H1 (cell line): ENCODE measurements at regions not wholly inside any gene's neighbourhood (a gene's known extent, or its start where the extent isn't known, plus 50 kb on each side); places are given as distances from the start of the nearest gene placed in this dataset.

Experiments used
- ASH2L ChIP-seq: fragments of 200-600, 300-600 bp; sonication (generic); IDR thresholded peaks from one replicate; pipeline ENCODE4 v1.7.1; 2017; ENCODE audit warnings: low read length
- BRCA1 ChIP-seq: IDR thresholded peaks from 2 replicates; pipeline ENCODE4 v1.6.1; 2012; ENCODE audit warnings: low read depth, low read length, improper control_type of control experiment
- CBX5 ChIP-seq: fragments of 300-800, 300-1000 bp; sonication (generic); IDR thresholded peaks from 2 replicates; pipeline ENCODE4 v1.7.1; 2016; ENCODE audit warnings: antibody characterized with exemption, low read length, low read depth
- CTCF ChIP-seq, 3 experiments: IDR thresholded peaks; 1 replicate in 2 of 3; 2 replicates in 1 of 3; pipeline versions ENCODE4 v1.5.1 to v1.6.1; 2011; ENCODE audit warnings: low read length in 3 of 3, mild to moderate bottlenecking in 3 of 3, inconsistent platforms in 2 of 3, low read depth in 1 of 3, moderate library complexity in 1 of 3; ENCODE audit not compliant: insufficient read depth in 1 of 3; ENCODE audit errors: control extremely low read depth in 1 of 3
- EZH2 ChIP-seq: fragments of 200-600 bp; sonication (generic); IDR thresholded peaks from 2 replicates; pipeline ENCODE4 v1.7.1; 2012; ENCODE audit warnings: low read depth, mild to moderate bottlenecking, moderate library complexity, low read length, inconsistent platforms; ENCODE audit not compliant: severe bottlenecking
- JUN ChIP-seq: IDR thresholded peaks from 2 replicates; pipeline ENCODE4 v1.6.1; 2011; ENCODE audit warnings: low read depth, mild to moderate bottlenecking, improper control_type of control experiment, low read length
- MAX ChIP-seq: IDR thresholded peaks from 2 replicates; pipeline ENCODE4 v1.6.1; 2012; ENCODE audit warnings: inconsistent platforms
- POLR2AphosphoS5 ChIP-seq: IDR thresholded peaks from 2 replicates; pipeline ENCODE4 v1.6.1; 2011; ENCODE audit warnings: low read depth, low read length
- RAD21 ChIP-seq, 2 experiments: IDR thresholded peaks in 1 of 2; conservative IDR thresholded peaks in 1 of 2; 2 replicates each; pipeline ENCODE4 v1.6.1; 2011; ENCODE audit warnings: low read depth in 2 of 2, low read length in 2 of 2, improper control_type of control experiment in 1 of 2, inconsistent platforms in 1 of 2, mild to moderate bottlenecking in 1 of 2, moderate library complexity in 1 of 2
- SP1 ChIP-seq: IDR thresholded peaks from 2 replicates; pipeline ENCODE4 v1.6.1; 2011; ENCODE audit warnings: low read depth, low read length
- TAF1 ChIP-seq: IDR thresholded peaks from 2 replicates; pipeline ENCODE4 v1.6.1; 2011; ENCODE audit warnings: mild to moderate bottlenecking, low read depth, low read length

DNA sequence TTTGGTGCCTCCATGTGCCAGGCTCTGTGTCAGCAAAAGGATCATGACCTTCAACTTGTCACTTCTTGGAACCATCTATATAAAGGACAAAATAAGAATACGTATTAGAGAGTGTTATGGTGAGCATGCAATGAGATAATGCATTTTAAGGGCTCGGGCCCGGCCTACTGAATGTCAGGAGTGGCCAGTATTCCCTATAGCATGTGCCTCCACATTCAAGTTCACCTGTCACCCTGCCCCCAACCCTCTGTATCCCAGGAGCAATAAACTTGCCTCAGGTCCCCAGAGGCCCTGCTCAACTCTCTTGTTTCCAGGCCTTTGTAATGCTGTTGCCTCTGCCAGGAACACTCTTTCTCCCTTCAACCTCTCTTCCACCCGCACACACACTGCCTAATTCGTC is 90.2 kb upstream of the SLC6A11 start:
- TF ChIP-seq SP1 (no peak), ASH2L (no peak), POLR2AphosphoS5 (no peak), CTCF (IDR thresholded peaks at IDR 0.05; ENCODE audit: control extremely low read depth in 1 of 3, insufficient read depth in 1 of 3, low read depth in 1 of 3, low read length in 3 of 3) (no peak), EZH2 (no peak), TAF1 (no peak), CBX5 (no peak), MAX (no peak), JUN (no peak), RAD21 (IDR thresholded peaks at IDR 0.05 in 1 of 2, conservative IDR thresholded peaks at IDR 0.05 in 1 of 2; ENCODE audit: low read depth in 2 of 2, low read length in 2 of 2) (no peak), BRCA1 (no peak)
